Fibroblast of peridontal ligament (primary cell): ENCODE measurements at regions not wholly inside any gene's neighbourhood (a gene's known extent, or its start where the extent isn't known, plus 50 kb on each side); places are given as distances from the start of the nearest gene placed in this dataset.

Source experiments
- DNase-seq: peaks from one replicate; pipeline ENCODE4 v3.0.0-alpha.2; 2010; ENCODE audit errors: extremely low read depth

GRCh38 chr9:116078640-116079039 lies 75.0 kb upstream of the PAPPA start:
- no peak for DNase-seq

DNA sequence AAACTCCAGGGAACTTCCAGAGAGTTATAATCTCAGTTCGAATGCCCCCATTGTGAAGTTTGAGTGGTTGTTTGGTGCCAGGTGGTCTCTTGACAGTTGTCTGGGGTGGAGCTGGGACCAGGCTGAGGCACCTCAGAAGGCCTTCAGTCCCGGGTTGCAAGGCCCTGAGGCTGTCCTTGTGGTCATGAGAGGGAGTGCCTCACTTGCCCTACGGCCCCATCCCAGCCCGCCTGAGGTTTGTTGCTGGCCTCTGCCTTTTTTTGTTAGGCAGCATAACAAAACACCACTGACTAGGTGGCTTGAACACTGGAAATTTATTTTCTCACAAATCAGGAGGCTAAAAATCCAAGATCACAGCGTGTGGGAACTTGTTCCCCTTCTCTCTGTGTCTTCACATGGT lies 73.0 kb upstream of the PAPPA start:
- no peak for DNase-seq

GRCh38 chr9:116081435-116082115 lies 72.0 kb upstream of the PAPPA start:
- peak; percentile 53 for DNase-seq

DNA sequence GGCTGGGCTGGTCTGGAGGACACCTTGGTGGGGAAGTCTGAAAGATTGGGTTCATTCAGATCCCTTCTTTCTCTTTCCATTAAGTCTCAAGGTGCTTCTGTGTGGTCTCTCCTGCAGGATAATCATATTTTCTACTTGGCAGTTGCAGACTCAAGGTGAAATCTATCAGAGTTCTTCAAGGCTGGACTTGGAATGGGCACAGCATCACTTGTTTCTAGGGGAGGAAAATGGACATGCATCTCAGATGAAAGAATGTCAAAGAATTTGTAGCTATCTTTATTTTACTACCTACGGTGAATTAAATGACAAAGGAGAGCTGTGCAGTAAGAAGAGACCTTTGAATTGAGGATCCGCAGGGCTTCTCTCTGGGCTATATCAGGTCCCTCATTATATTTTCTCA lies 69.8 kb upstream of the PAPPA start:
- no peak for DNase-seq

GRCh38 chr9:116084497-116084896 lies 69.1 kb upstream of the PAPPA start:
- DNase-seq, result no peak

- peak; percentile 73 for DNase-seq
Observed at GRCh38 chr9:116087246-116087645, 66.3 kb upstream of the PAPPA start.

- DNase-seq, result peak; percentile 49
Observed at GRCh38 chr9:116087751-116088194, 65.8 kb upstream of the PAPPA start.

DNA sequence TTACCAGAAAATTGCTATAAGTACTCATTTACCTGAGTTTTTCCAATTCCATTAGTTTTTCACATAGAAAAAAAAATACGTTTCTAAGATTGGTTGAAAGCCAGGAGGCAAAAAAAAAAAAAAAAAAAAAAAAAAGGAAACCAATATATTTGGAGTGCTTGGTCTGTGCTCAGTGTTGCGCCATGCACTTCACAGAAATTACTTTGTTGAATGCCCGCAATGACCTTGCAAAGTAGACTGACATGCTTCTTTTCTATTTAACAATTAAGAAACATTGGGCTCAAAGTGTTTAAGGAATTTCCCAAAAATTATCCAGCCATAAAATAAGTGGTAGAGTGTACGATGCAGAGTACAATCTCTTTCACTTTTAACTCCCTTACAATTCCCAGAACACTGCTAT lies 65.2 kb upstream of the PAPPA start:
- DNase-seq, result no peak

DNA sequence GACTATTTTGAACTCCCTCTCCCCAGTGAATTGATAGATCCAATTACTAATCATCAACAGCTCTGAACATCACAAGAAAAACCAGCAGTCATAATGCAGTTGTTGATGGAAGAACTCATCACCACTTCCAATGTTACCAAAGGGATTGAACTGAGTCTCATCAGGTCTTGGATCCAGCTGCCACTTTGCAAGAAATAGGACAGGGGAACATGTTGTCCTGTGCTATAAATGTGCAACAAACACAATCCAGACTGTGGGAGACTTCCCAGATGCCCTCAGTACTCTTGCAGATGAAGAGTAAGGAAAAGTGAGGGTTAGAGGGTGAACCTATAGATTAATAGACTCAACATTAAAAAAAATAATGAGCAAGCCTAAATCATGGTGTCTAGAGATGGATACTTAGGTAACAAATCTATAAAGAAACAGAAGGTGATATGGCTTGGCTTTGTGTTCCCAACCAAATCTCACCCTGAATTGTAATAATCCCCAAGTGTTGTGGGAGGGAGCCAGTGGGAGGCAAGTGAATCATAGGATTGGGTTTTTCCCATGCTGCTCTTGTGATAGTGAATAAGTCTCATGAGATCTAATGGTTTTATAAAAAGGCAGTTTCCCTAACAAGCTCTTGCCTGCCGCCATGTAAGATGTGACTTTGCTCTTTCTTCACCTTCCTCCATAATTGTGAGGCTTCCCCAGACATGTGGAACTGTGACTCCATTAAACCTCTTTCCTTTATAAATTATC lies 63.4 kb upstream of the PAPPA start:
- DNase-seq, result no peak

GRCh38 chr9:116094846-116095245 lies 58.7 kb upstream of the PAPPA start:
- no peak for DNase-seq

DNA sequence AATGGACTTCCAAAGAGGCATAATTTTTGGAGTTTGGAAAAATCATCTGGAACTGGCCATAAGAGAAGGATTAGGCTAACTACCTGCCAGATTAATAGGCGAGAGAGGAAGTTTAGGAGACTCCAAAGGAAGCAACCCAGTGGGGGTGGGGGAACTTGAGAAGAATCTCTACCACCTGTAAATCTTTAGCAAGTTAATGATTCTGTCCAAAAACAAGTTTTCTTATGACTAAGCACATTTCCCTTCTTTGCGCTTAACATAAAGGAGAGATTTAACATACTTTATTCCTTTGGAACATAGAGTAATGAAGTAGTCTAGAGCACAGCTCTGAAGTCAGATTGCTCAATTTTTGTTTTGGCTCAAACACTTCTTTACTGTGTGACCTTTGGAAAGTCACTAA lies 58.2 kb upstream of the PAPPA start:
- no peak for DNase-seq

DNA sequence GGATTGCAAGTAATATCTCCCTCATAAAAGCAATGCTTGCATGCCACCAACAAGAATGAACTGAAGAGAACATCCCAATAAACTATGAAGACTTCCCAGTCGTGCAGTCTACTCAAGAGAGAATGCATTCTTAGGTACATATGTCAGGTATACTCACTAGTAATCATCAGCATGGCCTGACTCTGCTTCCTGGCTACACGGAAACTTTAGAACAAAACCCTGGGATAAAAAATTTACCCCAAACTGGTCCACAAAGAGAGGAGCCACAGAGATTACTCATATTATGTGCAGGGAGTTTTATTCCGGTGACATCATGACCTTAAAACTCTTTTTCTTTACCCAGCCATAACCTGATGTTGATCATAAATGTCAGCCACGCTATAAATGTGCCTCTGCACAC lies 57.5 kb upstream of the PAPPA start:
- no peak for DNase-seq

GRCh38 chr9:116096853-116097252 lies 56.7 kb upstream of the PAPPA start:
- DNase-seq, result peak; percentile 38

DNA sequence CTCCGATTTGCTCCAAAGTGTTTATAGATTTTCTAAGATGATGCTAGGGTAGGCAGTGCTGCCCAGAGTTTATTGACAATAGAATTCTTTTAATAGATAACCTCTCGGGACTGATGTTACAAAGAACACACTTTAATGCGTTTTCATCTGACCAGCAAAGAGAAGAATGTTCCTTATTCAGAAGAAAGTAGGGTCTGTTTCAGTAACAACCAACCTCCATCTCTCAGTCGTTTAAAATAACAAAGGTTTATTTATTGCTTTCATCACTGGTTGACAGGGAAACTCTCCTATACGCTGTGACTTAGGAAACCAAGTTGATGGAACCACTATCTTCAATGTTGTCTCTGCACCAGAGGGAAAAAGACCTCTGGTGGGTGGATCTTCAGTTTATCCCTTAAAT lies 55.1 kb upstream of the PAPPA start:
- DNase-seq, result no peak

DNA sequence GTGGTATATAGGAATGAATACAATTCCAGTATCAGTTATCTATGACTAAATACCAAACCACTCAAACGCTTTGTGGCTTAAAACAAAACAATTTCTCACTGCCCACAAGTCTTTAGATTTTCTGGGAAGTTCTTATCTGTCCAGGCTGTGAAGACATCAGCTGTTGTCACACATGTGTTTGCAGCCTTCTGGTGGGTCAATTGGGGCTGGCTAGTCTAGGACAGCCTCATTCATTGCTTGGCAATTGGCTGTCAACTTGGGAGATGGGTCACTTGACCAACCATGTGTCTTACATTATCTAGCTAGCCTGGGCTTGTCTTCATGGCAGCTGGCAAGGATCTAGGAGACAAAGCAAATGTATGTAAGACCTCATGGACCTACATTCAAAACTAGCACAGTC lies 53.8 kb upstream of the PAPPA start:
- DNase-seq, result no peak

GRCh38 chr9:116100711-116101121 lies 52.9 kb upstream of the PAPPA start:
- no peak for DNase-seq

GRCh38 chr9:116101516-116101915 lies 52.1 kb upstream of the PAPPA start:
- no peak for DNase-seq

GRCh38 chr9:116102596-116102995 lies 51.0 kb upstream of the PAPPA start:
- no peak for DNase-seq
